Trophoblast cell (in vitro differentiated cells and primary cell): ENCODE measurements at regions not wholly inside any gene's neighbourhood (a gene's known extent, or its start where the extent isn't known, plus 50 kb on each side); places are given as distances from the start of the nearest gene placed in this dataset.
"Not testable (repeated sequence)": the region's sequence is repeated elsewhere in the genome, so short reads cannot be mapped to it uniquely, and the experiment has no call there.

Source experiments
- DNase-seq, 2 donors: peaks; one replicate each; pipeline ENCODE4 v3.0.0-alpha.2; 2016
- H2AFZ ChIP-seq: 2 replicates; pipeline ENCODE4 v1.6.1; 2013; ENCODE audit warnings: low read length, moderate library complexity, mild to moderate bottlenecking; ENCODE audit not compliant: insufficient read depth, poor library complexity
- H2AK5ac ChIP-seq: 2 replicates; pipeline ENCODE4 v1.6.1; 2013; ENCODE audit warnings: mild to moderate bottlenecking, low read length
- H2BK120ac ChIP-seq: 2 replicates; pipeline ENCODE4 v1.6.1; 2013; ENCODE audit warnings: low read length, mild to moderate bottlenecking, moderate library complexity; ENCODE audit not compliant: insufficient read depth, poor library complexity
- H2BK12ac ChIP-seq: 2 replicates; pipeline ENCODE4 v1.6.1; 2013; ENCODE audit warnings: mild to moderate bottlenecking, low read length, moderate library complexity
- H2BK5ac ChIP-seq: 2 replicates; pipeline ENCODE4 v1.6.1; 2013; ENCODE audit warnings: low read length, low read depth, moderate library complexity, mild to moderate bottlenecking; ENCODE audit not compliant: poor library complexity
- H3K14ac ChIP-seq: 2 replicates; pipeline ENCODE4 v1.6.1; 2013; ENCODE audit warnings: mild to moderate bottlenecking, low read length
- H3K18ac ChIP-seq: 2 replicates; pipeline ENCODE4 v1.6.1; 2013; ENCODE audit warnings: mild to moderate bottlenecking, low read length
- H3K23ac ChIP-seq: 2 replicates; pipeline ENCODE4 v1.6.1; 2013; ENCODE audit warnings: low read length
- H3K27ac ChIP-seq: 2 replicates; pipeline ENCODE4 v1.5.1; 2013; ENCODE audit warnings: low read depth, mild to moderate bottlenecking, inconsistent platforms, low read length, moderate library complexity
- H3K27me3 ChIP-seq: 2 replicates; pipeline ENCODE4 v1.6.1; 2013; ENCODE audit warnings: inconsistent platforms, mild to moderate bottlenecking, low read length, moderate library complexity; ENCODE audit not compliant: insufficient read depth
- H3K36me3 ChIP-seq, 2 experiments: 1 replicate in 1 of 2; 2 replicates in 1 of 2; pipeline ENCODE4 v1.6.1; 2013; ENCODE audit warnings: low read length in 2 of 2, mild to moderate bottlenecking in 2 of 2, moderate library complexity in 1 of 2; ENCODE audit not compliant: insufficient read depth in 2 of 2, control insufficient read depth in 1 of 2
- H3K4ac ChIP-seq: 2 replicates; pipeline ENCODE4 v1.6.1; 2013; ENCODE audit warnings: low read depth, mild to moderate bottlenecking, low read length, moderate library complexity
- H3K4me1 ChIP-seq, 2 experiments: 1 replicate in 1 of 2; 2 replicates in 1 of 2; pipeline ENCODE4 v1.6.1; 2013; ENCODE audit warnings: low read length in 2 of 2, mild to moderate bottlenecking in 2 of 2, moderate library complexity in 1 of 2; ENCODE audit not compliant: insufficient read depth in 2 of 2, control insufficient read depth in 1 of 2
- H3K4me2 ChIP-seq: 2 replicates; pipeline ENCODE4 v1.6.1; 2013; ENCODE audit warnings: inconsistent platforms, mild to moderate bottlenecking, low read length, moderate library complexity
- H3K4me3 ChIP-seq: 2 replicates; pipeline ENCODE4 v1.5.1; 2013; ENCODE audit warnings: mild to moderate bottlenecking, low read depth, low read length, inconsistent platforms
- H3K79me1 ChIP-seq: one replicate; pipeline ENCODE4 v1.6.1; 2013; ENCODE audit warnings: low read length
- H3K79me2 ChIP-seq: 2 replicates; pipeline ENCODE4 v1.6.1; 2013; ENCODE audit warnings: low read length, mild to moderate bottlenecking; ENCODE audit not compliant: control insufficient read depth, insufficient read depth, poor library complexity
- H3K9ac ChIP-seq: 2 replicates; pipeline ENCODE4 v1.6.1; 2013; ENCODE audit warnings: mild to moderate bottlenecking, low read length
- H3K9me3 ChIP-seq: 2 replicates; pipeline ENCODE4 v1.6.1; 2013; ENCODE audit warnings: low read depth, mild to moderate bottlenecking, control low read depth, inconsistent platforms, low read length; ENCODE audit not compliant: insufficient read depth
- H4K12ac ChIP-seq: 2 replicates; pipeline ENCODE4 v1.6.1; 2013; ENCODE audit warnings: low read depth, mild to moderate bottlenecking, low read length, moderate library complexity
- H4K8ac ChIP-seq: 2 replicates; pipeline ENCODE4 v1.6.1; 2013; ENCODE audit warnings: low read depth, mild to moderate bottlenecking, low read length, moderate library complexity
- H4K91ac ChIP-seq: one replicate; pipeline ENCODE4 v1.6.1; 2013; ENCODE audit warnings: low read depth, mild to moderate bottlenecking, low read length, moderate library complexity
- WGBS: extraction: QIAGEN DNeasy Blood & Tissue Kit; methylation state at CpG from one replicate; pipeline ENCODE4 v1.1.7; 2013; ENCODE audit warnings: missing lambda C conversion rate; ENCODE audit not compliant: insufficient read length, insufficient coverage; ENCODE audit errors: extremely low coverage; 5-methylcytosine and 5-hydroxymethylcytosine counted together

DNA sequence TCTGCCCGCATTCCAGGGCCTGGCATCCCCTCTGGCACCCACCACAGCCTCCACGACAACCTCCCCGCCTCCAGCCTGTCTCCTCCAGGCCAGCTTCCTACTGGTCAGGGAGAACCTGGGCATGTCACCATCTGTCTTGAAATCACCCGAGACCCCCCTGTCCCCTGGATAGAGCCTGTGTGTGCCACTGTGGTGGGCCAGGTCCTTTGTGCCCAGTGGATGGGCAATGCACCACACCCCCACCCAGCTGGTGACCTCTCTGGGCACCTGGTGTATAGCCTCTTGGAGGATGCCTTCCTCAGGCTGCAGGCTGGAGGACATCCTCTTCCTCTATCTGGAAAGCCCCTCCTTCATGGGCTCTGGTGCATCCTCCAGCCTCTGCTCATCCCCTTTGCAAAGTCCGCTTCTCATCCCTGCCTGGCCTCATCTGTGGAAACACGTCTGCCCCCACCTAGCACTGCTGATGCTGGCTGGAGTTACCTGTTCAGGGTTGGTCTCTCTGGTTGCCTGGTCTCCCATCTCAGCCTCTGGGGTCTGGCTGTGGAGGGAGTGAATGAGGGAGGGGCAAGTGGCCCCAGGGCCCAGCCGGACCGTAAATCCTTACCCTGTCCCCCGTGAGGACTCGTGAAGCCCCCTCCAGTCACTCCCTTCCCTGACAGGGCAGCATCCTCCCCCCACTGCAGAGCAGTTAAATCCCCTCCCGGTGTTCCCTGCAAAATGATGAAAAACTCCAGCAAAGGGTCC, 589.6 kb downstream of the TBC1D22A start:
- no peak overlapping the region for H4K8ac ChIP-seq
- no peak overlapping the region for H2AK5ac ChIP-seq
- no peaks in the 10 kb centered on the region for H3K36me3 ChIP-seq
- no peak overlapping the region for H3K27ac ChIP-seq
- H3K4me1 ChIP-seq = no peaks in the 10 kb centered on the region
- no peaks in the 10 kb centered on the region for H3K79me1 ChIP-seq
- no CpG with 5 or more reads among the region's 11 CpGs for WGBS
- peaks cover 52% of the 10 kb centered on the region for H3K9me3 ChIP-seq
- no peak overlapping the region for H3K23ac ChIP-seq
- no peak overlapping the region for H3K18ac ChIP-seq
- no peak overlapping the region for H2BK120ac ChIP-seq
- H3K4me2 ChIP-seq = no peak overlapping the region
- no peak overlapping the region for H2BK5ac ChIP-seq
- H4K12ac ChIP-seq = no peak overlapping the region
- H4K91ac ChIP-seq = no peak overlapping the region
- H2AFZ ChIP-seq = no peak overlapping the region
- H3K9ac ChIP-seq = no peak overlapping the region
- H3K27me3 ChIP-seq = no peaks in the 10 kb centered on the region
- H3K4me3 ChIP-seq = peak overlapping the region; percentile 28
- no peaks in the 10 kb centered on the region for H3K79me2 ChIP-seq
- no peak overlapping the region for H2BK12ac ChIP-seq
- no peak overlapping the region for H3K4ac ChIP-seq
- no peak overlapping the region for H3K14ac ChIP-seq
- no peak for DNase-seq

DNA sequence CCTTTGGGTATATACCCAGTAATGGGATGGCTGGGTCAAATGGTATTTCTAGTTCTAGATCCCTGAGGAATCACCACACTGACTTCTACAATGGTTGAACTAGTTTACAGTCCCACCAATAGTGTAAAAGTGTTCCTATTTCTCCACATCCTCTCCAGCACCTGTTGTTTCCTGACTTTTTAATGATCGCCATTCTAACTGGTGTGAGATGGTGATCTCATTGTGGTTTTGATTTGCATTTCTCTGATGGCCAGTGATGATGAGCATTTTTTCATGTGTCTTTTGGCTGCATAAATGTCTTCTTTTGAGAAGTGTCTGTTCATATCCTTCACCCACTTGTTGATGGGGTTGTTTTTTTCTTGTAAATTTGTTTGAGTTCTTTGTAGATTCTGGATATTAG, 583.8 kb downstream of the TBC1D22A start:
- H3K4me2 ChIP-seq, H2AK5ac ChIP-seq, H3K4me1 ChIP-seq, H3K14ac ChIP-seq, DNase-seq, H3K9ac ChIP-seq, H3K23ac ChIP-seq, H2BK5ac ChIP-seq, H2BK12ac ChIP-seq, H3K27ac ChIP-seq, H2AFZ ChIP-seq, H4K12ac ChIP-seq, H4K91ac ChIP-seq, H4K8ac ChIP-seq, H3K79me2 ChIP-seq, H3K27me3 ChIP-seq, H3K79me1 ChIP-seq, H3K18ac ChIP-seq, H3K36me3 ChIP-seq, H3K4ac ChIP-seq, H3K4me3 ChIP-seq, H2BK120ac ChIP-seq: not testable (repeated sequence)
- no CpG with 5 or more reads among the region's 1 CpG for WGBS
- peaks cover 40% of the 10 kb centered on the region for H3K9me3 ChIP-seq

GRCh38 chr22:47345025-47345424, 582.6 kb downstream of the TBC1D22A start:
- no peak overlapping the region for H3K23ac ChIP-seq
- no peak overlapping the region for H3K9ac ChIP-seq
- no peak overlapping the region for H2BK5ac ChIP-seq
- H3K9me3 ChIP-seq = peaks cover 40% of the 10 kb centered on the region
- no peaks in the 10 kb centered on the region for H3K4me1 ChIP-seq
- no peaks in the 10 kb centered on the region for H3K27me3 ChIP-seq
- no peak overlapping the region for H4K12ac ChIP-seq
- H3K27ac ChIP-seq = no peak overlapping the region
- H3K79me2 ChIP-seq = no peaks in the 10 kb centered on the region
- H3K4me2 ChIP-seq = no peak overlapping the region
- no peak overlapping the region for H2AFZ ChIP-seq
- no peak overlapping the region for H3K14ac ChIP-seq
- no peak overlapping the region for H4K8ac ChIP-seq
- H3K4me3 ChIP-seq = no peak overlapping the region
- WGBS = no CpG with 5 or more reads among the region's 7 CpGs
- DNase-seq = no peak
- no peaks in the 10 kb centered on the region for H3K79me1 ChIP-seq
- no peak overlapping the region for H4K91ac ChIP-seq
- H2AK5ac ChIP-seq = no peak overlapping the region
- H3K36me3 ChIP-seq = no peaks in the 10 kb centered on the region
- no peak overlapping the region for H2BK12ac ChIP-seq
- H3K4ac ChIP-seq = no peak overlapping the region
- no peak overlapping the region for H3K18ac ChIP-seq
- H2BK120ac ChIP-seq = no peak overlapping the region

- H4K12ac ChIP-seq = no peak overlapping the region
These were observed 582.0 kb downstream of the TBC1D22A start for GRCh38 chr22:47344414-47344813.

More at GRCh38 chr22:47344414-47344813, 582.0 kb downstream of the TBC1D22A start:
- Histone ChIP-seq H2AFZ (no peak overlapping the region), H3K27me3 (no peaks in the 10 kb centered on the region), H3K9ac (no peak overlapping the region), H2BK120ac (no peak overlapping the region), H3K9me3 (peaks cover 43% of the 10 kb centered on the region), H4K8ac (no peak overlapping the region), H3K4me2 (no peak overlapping the region), H3K4me3 (no peak overlapping the region), H3K36me3 (no peaks in the 10 kb centered on the region), H3K79me1 (no peaks in the 10 kb centered on the region), H3K79me2 (no peaks in the 10 kb centered on the region), H3K14ac (no peak overlapping the region), H3K27ac (no peak overlapping the region), H2BK5ac (no peak overlapping the region), H2BK12ac (no peak overlapping the region), H3K18ac (no peak overlapping the region), H2AK5ac (no peak overlapping the region), H4K91ac (no peak overlapping the region), H3K4me1 (no peaks in the 10 kb centered on the region), H3K23ac (no peak overlapping the region), H3K4ac (no peak overlapping the region)
- WGBS = no CpG with 5 or more reads among the region's 6 CpGs
- no peak for DNase-seq
